ENCODE measurements at regions not wholly inside any gene's neighbourhood (a gene's known extent, or its start where the extent isn't known, plus 50 kb on each side); places are given as distances from the start of the nearest gene placed in this dataset.

DNA sequence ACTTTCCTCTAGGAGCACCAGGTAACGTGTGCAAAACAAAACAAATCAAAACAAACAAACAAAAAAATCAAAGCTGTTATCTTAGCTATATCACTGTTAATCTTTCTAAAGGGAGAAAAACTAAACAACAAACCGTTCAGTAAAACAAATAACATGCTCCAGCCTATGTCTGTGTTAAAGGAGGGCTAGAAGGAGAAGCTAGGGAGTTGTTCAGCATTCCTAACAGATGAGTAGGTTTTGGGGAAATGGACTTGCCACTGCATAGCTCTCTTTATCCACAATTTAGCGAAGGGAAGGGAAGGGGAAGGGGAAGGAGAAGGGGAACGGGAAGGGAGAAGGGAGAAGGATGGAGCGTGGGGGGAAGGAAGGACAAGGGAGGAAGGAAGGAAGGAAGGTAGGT, 134.2 kb upstream of the AKR1E2 start:
- Mint-ChIP-seq H3K9me3 (no peaks in the 10 kb centered on the region), H3K4me3 (no peak overlapping the region), H3K4me1 (peaks cover 0 to 3% of the 10 kb centered on the region in 2 experiments; a peak in 3 of 4 replicates), H3K36me3 (ENCODE audit: insufficient read depth in 1 of 3, low read depth in 3 of 3) (no peaks in the 10 kb centered on the region), H3K27me3 (ENCODE audit: low read depth) (no peaks in the 10 kb centered on the region), H3K27ac (no peak overlapping the region)
- Histone ChIP-seq H4K8ac (replicated peaks; ENCODE audit: insufficient read length, low read depth, low read length) (no peak overlapping the region), H2AFZ (ENCODE audit: low read length) (no peak overlapping the region), H3K56ac (ENCODE audit: insufficient read length, low read depth, low read length) (no peak overlapping the region), H2BK20ac (ENCODE audit: low read depth, low read length, poor library complexity, severe bottlenecking) (no peak overlapping the region), H3K4me1 (ENCODE audit: insufficient read depth, low read length) (no peaks in the 10 kb centered on the region), H2BK5ac (ENCODE audit: insufficient read length, low read length) (no peak overlapping the region), H3K79me1 (ENCODE audit: insufficient read depth, low read depth, low read length, poor library complexity, severe bottlenecking) (no peaks in the 10 kb centered on the region), H3K4ac (ENCODE audit: low read depth, low read length) (no peak overlapping the region), H3K79me2 (ENCODE audit: insufficient read depth, low read length) (no peaks in the 10 kb centered on the region), H3K4me2 (ENCODE audit: insufficient read depth, insufficient read length, low read length) (no peak overlapping the region), H2BK12ac (ENCODE audit: insufficient read length, low read depth, low read length) (no peak overlapping the region), H2BK120ac (ENCODE audit: low read depth, low read length, poor library complexity, severe bottlenecking) (no peak overlapping the region), H3T11ph (ENCODE audit: low read length) (no peak overlapping the region), H4K91ac (ENCODE audit: insufficient read length, low read depth, low read length) (no peak overlapping the region), H3K9me3 (ENCODE audit: control insufficient read depth, low read depth, low read length) (no peaks in the 10 kb centered on the region), H3K27me3 (ENCODE audit: insufficient read depth, low read length) (no peaks in the 10 kb centered on the region), H3K18ac (ENCODE audit: insufficient read length, low read depth, low read length) (no peak overlapping the region), H3K14ac (ENCODE audit: insufficient read depth, low read length) (no peak overlapping the region), H4K20me1 (ENCODE audit: control insufficient read depth, insufficient read depth, insufficient read length) (no peaks in the 10 kb centered on the region), H2BK15ac (ENCODE audit: low read depth, low read length) (no peak overlapping the region), H3K9ac (ENCODE audit: extremely low read depth, insufficient read length, low read length) (no peak overlapping the region), H3K27ac (ENCODE audit: insufficient read length, low read depth, low read length) (no peak overlapping the region), H4K5ac (ENCODE audit: insufficient read length, low read depth, low read length) (no peak overlapping the region), H2AK5ac (ENCODE audit: insufficient read length, low read length) (no peak overlapping the region), H3K23ac (ENCODE audit: insufficient read length, low read depth, low read length) (no peak overlapping the region), H3K23me2 (ENCODE audit: insufficient read length, low read depth, low read length, poor library complexity, severe bottlenecking) (no peaks in the 10 kb centered on the region)
- DNase-seq: no peak
- no CpG with 5 or more reads among the region's 5 CpGs for WGBS (ENCODE audit: extremely low coverage, insufficient read length, low lambda C conversion rate)
- TF ChIP-seq, protein P1, sequence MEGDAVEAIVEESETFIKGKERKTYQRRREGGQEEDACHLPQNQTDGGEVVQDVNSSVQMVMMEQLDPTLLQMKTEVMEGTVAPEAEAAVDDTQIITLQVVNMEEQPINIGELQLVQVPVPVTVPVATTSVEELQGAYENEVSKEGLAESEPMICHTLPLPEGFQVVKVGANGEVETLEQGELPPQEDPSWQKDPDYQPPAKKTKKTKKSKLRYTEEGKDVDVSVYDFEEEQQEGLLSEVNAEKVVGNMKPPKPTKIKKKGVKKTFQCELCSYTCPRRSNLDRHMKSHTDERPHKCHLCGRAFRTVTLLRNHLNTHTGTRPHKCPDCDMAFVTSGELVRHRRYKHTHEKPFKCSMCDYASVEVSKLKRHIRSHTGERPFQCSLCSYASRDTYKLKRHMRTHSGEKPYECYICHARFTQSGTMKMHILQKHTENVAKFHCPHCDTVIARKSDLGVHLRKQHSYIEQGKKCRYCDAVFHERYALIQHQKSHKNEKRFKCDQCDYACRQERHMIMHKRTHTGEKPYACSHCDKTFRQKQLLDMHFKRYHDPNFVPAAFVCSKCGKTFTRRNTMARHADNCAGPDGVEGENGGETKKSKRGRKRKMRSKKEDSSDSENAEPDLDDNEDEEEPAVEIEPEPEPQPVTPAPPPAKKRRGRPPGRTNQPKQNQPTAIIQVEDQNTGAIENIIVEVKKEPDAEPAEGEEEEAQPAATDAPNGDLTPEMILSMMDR (conservative IDR thresholded peaks at IDR 0.05): no peak
